ENCODE measurements at regions not wholly inside any gene's neighbourhood (a gene's known extent, or its start where the extent isn't known, plus 50 kb on each side); places are given as distances from the start of the nearest gene placed in this dataset.
"Not testable (repeated sequence)": the region's sequence is repeated elsewhere in the genome, so short reads cannot be mapped to it uniquely, and the experiment has no call there.

DNA sequence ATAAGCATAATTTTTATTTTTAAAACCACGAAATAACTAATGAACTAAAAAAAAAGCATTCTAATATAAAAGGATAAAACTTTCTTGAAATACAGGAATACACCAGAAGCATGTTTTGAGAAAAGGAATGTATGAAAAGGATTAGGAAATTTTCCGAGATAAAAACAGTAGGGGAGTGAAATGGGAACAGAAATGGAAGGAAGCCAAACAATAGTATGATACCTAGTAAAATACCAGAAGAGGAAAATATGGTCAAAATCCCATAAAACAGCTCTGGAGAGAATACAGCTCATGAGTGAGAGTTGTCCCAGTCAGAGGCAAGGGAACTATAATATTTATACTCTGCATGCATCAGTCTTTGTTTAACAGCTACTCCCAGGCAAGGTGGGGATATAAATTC, 1016.2 kb downstream of the SLC6A15 start:
- Histone ChIP-seq H3K27ac (ENCODE audit: low read depth, low read length) (no peak overlapping the region), H3K9ac (ENCODE audit: low read length) (no peak overlapping the region), H3K4me1 (ENCODE audit: control insufficient read depth, insufficient read depth, low read length) (no peaks in the 10 kb centered on the region), H3K9me3 (ENCODE audit: control insufficient read depth, insufficient read depth, low read depth, low read length) (no peaks in the 10 kb centered on the region), H3K27me3 (ENCODE audit: control insufficient read depth, insufficient read depth, low read length) (no peaks in the 10 kb centered on the region), H3K36me3 (ENCODE audit: control insufficient read depth, insufficient read depth, low read length) (no peaks in the 10 kb centered on the region), H3K4me3 (ENCODE audit: low read depth, low read length) (no peak overlapping the region)

GRCh38 chr12:83893101-83893500, 1019.5 kb downstream of the SLC6A15 start:
- H3K27ac ChIP-seq (ENCODE audit: low read depth, low read length), result no peak overlapping the region
- no peaks in the 10 kb centered on the region for H3K36me3 ChIP-seq (ENCODE audit: control insufficient read depth, insufficient read depth, low read length)
- H3K4me1 ChIP-seq (ENCODE audit: control insufficient read depth, insufficient read depth, low read length), result no peaks in the 10 kb centered on the region
- no peaks in the 10 kb centered on the region for H3K9me3 ChIP-seq (ENCODE audit: control insufficient read depth, insufficient read depth, low read depth, low read length)
- no peak overlapping the region for H3K4me3 ChIP-seq (ENCODE audit: low read depth, low read length)
- H3K27me3 ChIP-seq (ENCODE audit: control insufficient read depth, insufficient read depth, low read length), result no peaks in the 10 kb centered on the region
- no peak overlapping the region for H3K9ac ChIP-seq (ENCODE audit: low read length)

GRCh38 chr12:83889745-83890144, 1022.9 kb downstream of the SLC6A15 start:
- H3K9me3 ChIP-seq (ENCODE audit: control insufficient read depth, insufficient read depth, low read depth, low read length), result no peaks in the 10 kb centered on the region
- no peaks in the 10 kb centered on the region for H3K36me3 ChIP-seq (ENCODE audit: control insufficient read depth, insufficient read depth, low read length)
- no peaks in the 10 kb centered on the region for H3K27me3 ChIP-seq (ENCODE audit: control insufficient read depth, insufficient read depth, low read length)

GRCh38 chr12:83886479-83886878, 1026.1 kb downstream of the SLC6A15 start:
- H3K9me3 ChIP-seq (ENCODE audit: control insufficient read depth, insufficient read depth, low read depth, low read length), result no peaks in the 10 kb centered on the region
- no peaks in the 10 kb centered on the region for H3K4me1 ChIP-seq (ENCODE audit: control insufficient read depth, insufficient read depth, low read length)
- H3K4me3 ChIP-seq (ENCODE audit: low read depth, low read length), result no peak overlapping the region
- no peaks in the 10 kb centered on the region for H3K36me3 ChIP-seq (ENCODE audit: control insufficient read depth, insufficient read depth, low read length)
- H3K27ac ChIP-seq (ENCODE audit: low read depth, low read length), result no peak overlapping the region
- H3K27me3 ChIP-seq (ENCODE audit: control insufficient read depth, insufficient read depth, low read length), result no peaks in the 10 kb centered on the region
- no peak overlapping the region for H3K9ac ChIP-seq (ENCODE audit: low read length)

More at GRCh38 chr12:83889745-83890144, 1022.9 kb downstream of the SLC6A15 start:
- no peak overlapping the region for H3K4me3 ChIP-seq (ENCODE audit: low read depth, low read length)
- no peak overlapping the region for H3K27ac ChIP-seq (ENCODE audit: low read depth, low read length)
- no peaks in the 10 kb centered on the region for H3K4me1 ChIP-seq (ENCODE audit: control insufficient read depth, insufficient read depth, low read length)
- H3K9ac ChIP-seq (ENCODE audit: low read length), result no peak overlapping the region

GRCh38 chr12:83870921-83871599, 1041.5 kb downstream of the SLC6A15 start:
- H3K36me3 ChIP-seq (ENCODE audit: control insufficient read depth, insufficient read depth, low read length); H3K4me1 ChIP-seq (ENCODE audit: control insufficient read depth, insufficient read depth, low read length); H3K4me3 ChIP-seq (ENCODE audit: low read depth, low read length); H3K9me3 ChIP-seq (ENCODE audit: control insufficient read depth, insufficient read depth, low read depth, low read length); H3K27ac ChIP-seq (ENCODE audit: low read depth, low read length); H3K27me3 ChIP-seq (ENCODE audit: control insufficient read depth, insufficient read depth, low read length); H3K9ac ChIP-seq (ENCODE audit: low read length): not testable (repeated sequence)

GRCh38 chr12:83866477-83866876, 1046.1 kb downstream of the SLC6A15 start:
- H3K4me1 ChIP-seq (ENCODE audit: control insufficient read depth, insufficient read depth, low read length), result no peaks in the 10 kb centered on the region
- no peak overlapping the region for H3K27ac ChIP-seq (ENCODE audit: low read depth, low read length)
- no peak overlapping the region for H3K4me3 ChIP-seq (ENCODE audit: low read depth, low read length)
- no peaks in the 10 kb centered on the region for H3K36me3 ChIP-seq (ENCODE audit: control insufficient read depth, insufficient read depth, low read length)
- H3K27me3 ChIP-seq (ENCODE audit: control insufficient read depth, insufficient read depth, low read length), result no peaks in the 10 kb centered on the region
- no peak overlapping the region for H3K9ac ChIP-seq (ENCODE audit: low read length)
- H3K9me3 ChIP-seq (ENCODE audit: control insufficient read depth, insufficient read depth, low read depth, low read length), result peaks cover 4% of the 10 kb centered on the region

GRCh38 chr12:83865431-83865830, 1047.2 kb downstream of the SLC6A15 start:
- Histone ChIP-seq H3K27me3 (ENCODE audit: control insufficient read depth, insufficient read depth, low read length) (no peaks in the 10 kb centered on the region), H3K4me1 (ENCODE audit: control insufficient read depth, insufficient read depth, low read length) (no peaks in the 10 kb centered on the region), H3K27ac (ENCODE audit: low read depth, low read length) (no peak overlapping the region), H3K36me3 (ENCODE audit: control insufficient read depth, insufficient read depth, low read length) (no peaks in the 10 kb centered on the region), H3K4me3 (ENCODE audit: low read depth, low read length) (no peak overlapping the region), H3K9ac (ENCODE audit: low read length) (no peak overlapping the region), H3K9me3 (ENCODE audit: control insufficient read depth, insufficient read depth, low read depth, low read length) (no peaks in the 10 kb centered on the region)

GRCh38 chr12:83864054-83864453, 1048.5 kb downstream of the SLC6A15 start:
- no peak overlapping the region for H3K4me3 ChIP-seq (ENCODE audit: low read depth, low read length)
- no peaks in the 10 kb centered on the region for H3K9me3 ChIP-seq (ENCODE audit: control insufficient read depth, insufficient read depth, low read depth, low read length)
- no peaks in the 10 kb centered on the region for H3K4me1 ChIP-seq (ENCODE audit: control insufficient read depth, insufficient read depth, low read length)
- H3K27me3 ChIP-seq (ENCODE audit: control insufficient read depth, insufficient read depth, low read length), result no peaks in the 10 kb centered on the region
- no peak overlapping the region for H3K9ac ChIP-seq (ENCODE audit: low read length)
- no peaks in the 10 kb centered on the region for H3K36me3 ChIP-seq (ENCODE audit: control insufficient read depth, insufficient read depth, low read length)
- no peak overlapping the region for H3K27ac ChIP-seq (ENCODE audit: low read depth, low read length)

DNA sequence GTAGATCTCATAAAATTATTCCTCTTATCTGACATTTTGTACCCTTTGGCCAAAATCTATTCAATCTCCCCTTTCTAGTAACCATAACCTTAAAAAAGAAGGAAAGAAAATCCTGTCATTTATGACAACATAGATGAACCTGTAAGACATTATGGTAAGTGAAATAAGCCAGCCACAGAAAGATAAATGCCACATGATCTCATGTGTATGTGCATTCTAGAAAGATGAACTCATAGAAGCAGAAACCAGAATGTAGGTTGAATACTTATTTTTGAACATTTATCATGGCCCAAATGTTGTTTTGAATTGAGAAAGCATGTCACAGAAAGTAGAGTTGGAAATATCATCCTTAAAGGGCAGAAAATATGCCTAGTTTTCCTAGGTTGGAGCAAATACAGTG, 1053.6 kb downstream of the SLC6A15 start:
- Histone ChIP-seq H3K9me3 (ENCODE audit: control insufficient read depth, insufficient read depth, low read depth, low read length) (peaks cover 21% of the 10 kb centered on the region; the same call in 1 of the 2 replicates), H3K4me3 (ENCODE audit: low read depth, low read length) (no peak overlapping the region), H3K4me1 (ENCODE audit: control insufficient read depth, insufficient read depth, low read length) (no peaks in the 10 kb centered on the region), H3K27ac (ENCODE audit: low read depth, low read length) (no peak overlapping the region), H3K27me3 (ENCODE audit: control insufficient read depth, insufficient read depth, low read length) (no peaks in the 10 kb centered on the region), H3K9ac (ENCODE audit: low read length) (no peak overlapping the region), H3K36me3 (ENCODE audit: control insufficient read depth, insufficient read depth, low read length) (no peaks in the 10 kb centered on the region)

- H3K9me3 ChIP-seq (ENCODE audit: control insufficient read depth, insufficient read depth, low read depth, low read length), result peaks cover 21% of the 10 kb centered on the region; the same call in 1 of the 2 replicates
- H3K27ac ChIP-seq (ENCODE audit: low read depth, low read length), result no peak overlapping the region
- no peaks in the 10 kb centered on the region for H3K36me3 ChIP-seq (ENCODE audit: control insufficient read depth, insufficient read depth, low read length)
- no peak overlapping the region for H3K9ac ChIP-seq (ENCODE audit: low read length)
- H3K4me3 ChIP-seq (ENCODE audit: low read depth, low read length), result no peak overlapping the region
- H3K27me3 ChIP-seq (ENCODE audit: control insufficient read depth, insufficient read depth, low read length), result no peaks in the 10 kb centered on the region
- H3K4me1 ChIP-seq (ENCODE audit: control insufficient read depth, insufficient read depth, low read length), result no peaks in the 10 kb centered on the region
Observed at GRCh38 chr12:83856803-83857202, 1055.8 kb downstream of the SLC6A15 start.

- no peaks in the 10 kb centered on the region for H3K27me3 ChIP-seq (ENCODE audit: control insufficient read depth, insufficient read depth, low read length)
- no peak overlapping the region for H3K27ac ChIP-seq (ENCODE audit: low read depth, low read length)
- H3K4me3 ChIP-seq (ENCODE audit: low read depth, low read length), result no peak overlapping the region
- no peak overlapping the region for H3K9ac ChIP-seq (ENCODE audit: low read length)
- peaks cover 11% of the 10 kb centered on the region; the same call in 1 of the 2 replicates for H3K9me3 ChIP-seq (ENCODE audit: control insufficient read depth, insufficient read depth, low read depth, low read length)
- no peaks in the 10 kb centered on the region for H3K36me3 ChIP-seq (ENCODE audit: control insufficient read depth, insufficient read depth, low read length)
- H3K4me1 ChIP-seq (ENCODE audit: control insufficient read depth, insufficient read depth, low read length), result no peaks in the 10 kb centered on the region
Observed at GRCh38 chr12:83850531-83850930, 1062.1 kb downstream of the SLC6A15 start.
